ENCODE measurements at regions not wholly inside any gene's neighbourhood (a gene's known extent, or its start where the extent isn't known, plus 50 kb on each side); places are given as distances from the start of the nearest gene placed in this dataset.

- TF ChIP-seq, protein P1, sequence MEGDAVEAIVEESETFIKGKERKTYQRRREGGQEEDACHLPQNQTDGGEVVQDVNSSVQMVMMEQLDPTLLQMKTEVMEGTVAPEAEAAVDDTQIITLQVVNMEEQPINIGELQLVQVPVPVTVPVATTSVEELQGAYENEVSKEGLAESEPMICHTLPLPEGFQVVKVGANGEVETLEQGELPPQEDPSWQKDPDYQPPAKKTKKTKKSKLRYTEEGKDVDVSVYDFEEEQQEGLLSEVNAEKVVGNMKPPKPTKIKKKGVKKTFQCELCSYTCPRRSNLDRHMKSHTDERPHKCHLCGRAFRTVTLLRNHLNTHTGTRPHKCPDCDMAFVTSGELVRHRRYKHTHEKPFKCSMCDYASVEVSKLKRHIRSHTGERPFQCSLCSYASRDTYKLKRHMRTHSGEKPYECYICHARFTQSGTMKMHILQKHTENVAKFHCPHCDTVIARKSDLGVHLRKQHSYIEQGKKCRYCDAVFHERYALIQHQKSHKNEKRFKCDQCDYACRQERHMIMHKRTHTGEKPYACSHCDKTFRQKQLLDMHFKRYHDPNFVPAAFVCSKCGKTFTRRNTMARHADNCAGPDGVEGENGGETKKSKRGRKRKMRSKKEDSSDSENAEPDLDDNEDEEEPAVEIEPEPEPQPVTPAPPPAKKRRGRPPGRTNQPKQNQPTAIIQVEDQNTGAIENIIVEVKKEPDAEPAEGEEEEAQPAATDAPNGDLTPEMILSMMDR (conservative IDR thresholded peaks at IDR 0.05): no peak
- TF ChIP-seq ZFX (IDR thresholded peaks at IDR 0.05): no peak
- H3K27ac ChIP-seq: no peak overlapping the region
Measured at GRCh38 chr5:45057564-45057963, 248.8 kb downstream of the MRPS30 start.

GRCh38 chr5:45060724-45061123 lies 252.0 kb downstream of the MRPS30 start:
- no peak overlapping the region for H3K27ac ChIP-seq
- TF ChIP-seq ZFX (IDR thresholded peaks at IDR 0.05): no peak
- TF ChIP-seq, protein P1 (conservative IDR thresholded peaks at IDR 0.05): no peak

- no peak overlapping the region for H3K27ac ChIP-seq
- TF ChIP-seq ZFX (IDR thresholded peaks at IDR 0.05): no peak
- TF ChIP-seq, protein P1 (conservative IDR thresholded peaks at IDR 0.05): no peak
Measured at GRCh38 chr5:45062044-45062443, 253.3 kb downstream of the MRPS30 start.

GRCh38 chr5:45081082-45081481 lies 272.3 kb downstream of the MRPS30 start:
- no peak overlapping the region for H3K27ac ChIP-seq
- TF ChIP-seq, protein P1 (conservative IDR thresholded peaks at IDR 0.05): no peak
- TF ChIP-seq ZFX (IDR thresholded peaks at IDR 0.05): no peak

GRCh38 chr5:45089870-45090269 lies 281.1 kb downstream of the MRPS30 start:
- no peak overlapping the region for H3K27ac ChIP-seq
- TF ChIP-seq, protein P1 (conservative IDR thresholded peaks at IDR 0.05): no peak; the same call in 1 of the 2 replicates
- TF ChIP-seq ZFX (IDR thresholded peaks at IDR 0.05): no peak

GRCh38 chr5:45093377-45093776 lies 284.6 kb downstream of the MRPS30 start:
- no peak for TF ChIP-seq ZFX (IDR thresholded peaks at IDR 0.05)
- TF ChIP-seq, protein P1 (conservative IDR thresholded peaks at IDR 0.05): no peak
- no peak overlapping the region for H3K27ac ChIP-seq

GRCh38 chr5:45094876-45095440 lies 286.2 kb downstream of the MRPS30 start:
- TF ChIP-seq, protein P1 (conservative IDR thresholded peaks at IDR 0.05): no peak
- no peak for TF ChIP-seq ZFX (IDR thresholded peaks at IDR 0.05)

More at GRCh38 chr5:45094876-45095440, 286.2 kb downstream of the MRPS30 start:
- H3K27ac ChIP-seq: no peak overlapping the region

Measured in C4-2B (cell line).